ENCODE measurements at regions not wholly inside any gene's neighbourhood (a gene's known extent, or its start where the extent isn't known, plus 50 kb on each side); places are given as distances from the start of the nearest gene placed in this dataset.

- no peak overlapping the region for H3K4me2 ChIP-seq (ENCODE audit: low read length)
- H3K4me3 ChIP-seq (ENCODE audit: low read depth, low read length, poor library complexity, severe bottlenecking) = no peak overlapping the region
- TF ChIP-seq, protein P1, sequence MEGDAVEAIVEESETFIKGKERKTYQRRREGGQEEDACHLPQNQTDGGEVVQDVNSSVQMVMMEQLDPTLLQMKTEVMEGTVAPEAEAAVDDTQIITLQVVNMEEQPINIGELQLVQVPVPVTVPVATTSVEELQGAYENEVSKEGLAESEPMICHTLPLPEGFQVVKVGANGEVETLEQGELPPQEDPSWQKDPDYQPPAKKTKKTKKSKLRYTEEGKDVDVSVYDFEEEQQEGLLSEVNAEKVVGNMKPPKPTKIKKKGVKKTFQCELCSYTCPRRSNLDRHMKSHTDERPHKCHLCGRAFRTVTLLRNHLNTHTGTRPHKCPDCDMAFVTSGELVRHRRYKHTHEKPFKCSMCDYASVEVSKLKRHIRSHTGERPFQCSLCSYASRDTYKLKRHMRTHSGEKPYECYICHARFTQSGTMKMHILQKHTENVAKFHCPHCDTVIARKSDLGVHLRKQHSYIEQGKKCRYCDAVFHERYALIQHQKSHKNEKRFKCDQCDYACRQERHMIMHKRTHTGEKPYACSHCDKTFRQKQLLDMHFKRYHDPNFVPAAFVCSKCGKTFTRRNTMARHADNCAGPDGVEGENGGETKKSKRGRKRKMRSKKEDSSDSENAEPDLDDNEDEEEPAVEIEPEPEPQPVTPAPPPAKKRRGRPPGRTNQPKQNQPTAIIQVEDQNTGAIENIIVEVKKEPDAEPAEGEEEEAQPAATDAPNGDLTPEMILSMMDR (IDR thresholded peaks at IDR 0.05; ENCODE audit: low read length) = no peak
- TF ChIP-seq EZH2 (IDR thresholded peaks at IDR 0.05; ENCODE audit: borderline replicate concordance, low read length) = no peak
- H3K4me1 ChIP-seq (ENCODE audit: insufficient read depth, low read length, severe bottlenecking) = no peaks in the 10 kb centered on the region
- no peaks in the 10 kb centered on the region for H3K9me2 ChIP-seq (ENCODE audit: low read depth, low read length)
- no peaks in the 10 kb centered on the region for H3K36me3 ChIP-seq (ENCODE audit: insufficient read depth, low read length)
- H3K9ac ChIP-seq (ENCODE audit: low read length) = no peak overlapping the region
- H2AFZ ChIP-seq (ENCODE audit: low read length) = no peak overlapping the region
- no peaks in the 10 kb centered on the region for H4K20me1 ChIP-seq (ENCODE audit: insufficient read depth, low read length)
- H3K27me3 ChIP-seq (ENCODE audit: insufficient read depth, low read length) = no peaks in the 10 kb centered on the region
- H3K27ac ChIP-seq (ENCODE audit: low read depth, low read length, poor library complexity, severe bottlenecking) = no peak overlapping the region
- no peaks in the 10 kb centered on the region for H3K79me2 ChIP-seq (ENCODE audit: insufficient read depth, low read length)
- no peaks in the 10 kb centered on the region for H3F3A ChIP-seq (ENCODE audit: insufficient read depth, low read length)
- H3K9me3 ChIP-seq (ENCODE audit: low read length) = no peaks in the 10 kb centered on the region
Observed at GRCh38 chr12:84243686-84244085, 668.9 kb downstream of the SLC6A15 start.

- no peaks in the 10 kb centered on the region for H3F3A ChIP-seq (ENCODE audit: insufficient read depth, low read length)
- no peak overlapping the region for H3K4me2 ChIP-seq (ENCODE audit: low read length)
Observed at GRCh38 chr12:84222841-84223240, 689.8 kb downstream of the SLC6A15 start.

GRCh38 chr12:84218406-84218805 lies 694.2 kb downstream of the SLC6A15 start:
- Histone ChIP-seq H3K9me3 (ENCODE audit: low read length) (no peaks in the 10 kb centered on the region), H2AFZ (ENCODE audit: low read length) (no peak overlapping the region), H3F3A (ENCODE audit: insufficient read depth, low read length) (no peaks in the 10 kb centered on the region), H3K4me3 (ENCODE audit: low read depth, low read length, poor library complexity, severe bottlenecking) (no peak overlapping the region), H4K20me1 (ENCODE audit: insufficient read depth, low read length) (no peaks in the 10 kb centered on the region), H3K4me2 (ENCODE audit: low read length) (no peak overlapping the region), H3K9ac (ENCODE audit: low read length) (no peak overlapping the region), H3K27ac (ENCODE audit: low read depth, low read length, poor library complexity, severe bottlenecking) (no peak overlapping the region), H3K4me1 (ENCODE audit: insufficient read depth, low read length, severe bottlenecking) (no peaks in the 10 kb centered on the region), H3K36me3 (ENCODE audit: insufficient read depth, low read length) (no peaks in the 10 kb centered on the region), H3K79me2 (ENCODE audit: insufficient read depth, low read length) (no peaks in the 10 kb centered on the region), H3K27me3 (ENCODE audit: insufficient read depth, low read length) (no peaks in the 10 kb centered on the region), H3K9me2 (ENCODE audit: low read depth, low read length) (no peaks in the 10 kb centered on the region)
- TF ChIP-seq, protein P1 (IDR thresholded peaks at IDR 0.05; ENCODE audit: low read length) = no peak
- no peak for TF ChIP-seq EZH2 (IDR thresholded peaks at IDR 0.05; ENCODE audit: borderline replicate concordance, low read length)

More at GRCh38 chr12:84222841-84223240, 689.8 kb downstream of the SLC6A15 start:
- no peaks in the 10 kb centered on the region for H3K4me1 ChIP-seq (ENCODE audit: insufficient read depth, low read length, severe bottlenecking)
- no peaks in the 10 kb centered on the region for H3K9me2 ChIP-seq (ENCODE audit: low read depth, low read length)
- H2AFZ ChIP-seq (ENCODE audit: low read length) = no peak overlapping the region
- no peaks in the 10 kb centered on the region for H3K9me3 ChIP-seq (ENCODE audit: low read length)
- TF ChIP-seq, protein P1 (IDR thresholded peaks at IDR 0.05; ENCODE audit: low read length) = no peak
- TF ChIP-seq EZH2 (IDR thresholded peaks at IDR 0.05; ENCODE audit: borderline replicate concordance, low read length) = no peak
- H3K4me3 ChIP-seq (ENCODE audit: low read depth, low read length, poor library complexity, severe bottlenecking) = no peak overlapping the region
- no peaks in the 10 kb centered on the region for H3K79me2 ChIP-seq (ENCODE audit: insufficient read depth, low read length)
- no peak overlapping the region for H3K27ac ChIP-seq (ENCODE audit: low read depth, low read length, poor library complexity, severe bottlenecking)
- H3K9ac ChIP-seq (ENCODE audit: low read length) = no peak overlapping the region
- H3K36me3 ChIP-seq (ENCODE audit: insufficient read depth, low read length) = no peaks in the 10 kb centered on the region
- H4K20me1 ChIP-seq (ENCODE audit: insufficient read depth, low read length) = no peaks in the 10 kb centered on the region
- H3K27me3 ChIP-seq (ENCODE audit: insufficient read depth, low read length) = no peaks in the 10 kb centered on the region
